Ovary (tissue), 3 donors: ENCODE measurements at regions not wholly inside any gene's neighbourhood (a gene's known extent, or its start where the extent isn't known, plus 50 kb on each side); places are given as distances from the start of the nearest gene placed in this dataset.

Experiments
- EP300 ChIP-seq: sonication (generic); formaldehyde crosslinking; IDR thresholded peaks from one replicate; pipeline ENCODE4 v1.6.1; 2017; ENCODE audit warnings: antibody characterized with exemption
- TF ChIP-seq, protein P1 (sequence below), 3 donors: fragments of 450-650 bp in 2 of 3; fragments of 200-600 bp in 1 of 3; IDR thresholded peaks; one replicate each; pipeline versions ENCODE4 v1.5.1 to v1.8.0; 2016 to 2022; ENCODE audit warnings: antibody characterized with exemption in 3 of 3, mild to moderate bottlenecking in 1 of 3
- donor health status: DM: no; HTN: no; CAD: no.

DNA sequence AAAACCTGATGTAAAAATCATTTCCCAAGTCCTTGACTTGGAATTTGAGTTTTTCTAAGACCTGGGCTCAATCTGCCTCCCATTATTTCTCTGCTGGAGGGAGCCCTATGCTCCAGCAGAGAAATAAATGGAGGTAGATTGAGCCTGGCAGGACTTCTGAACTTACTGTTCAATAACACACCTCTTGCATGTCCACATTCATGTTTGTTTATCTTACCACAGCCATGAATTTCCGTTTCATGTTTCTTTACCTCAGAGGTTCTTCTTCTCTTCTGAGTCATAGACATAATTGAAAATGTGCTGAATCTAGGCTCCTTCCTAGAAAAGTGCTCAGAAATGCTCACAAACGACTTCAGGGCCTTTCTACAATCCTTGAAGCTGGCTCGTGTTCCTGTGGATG, 170.8 kb downstream of the PMAIP1 start:
- TF ChIP-seq, protein P1, sequence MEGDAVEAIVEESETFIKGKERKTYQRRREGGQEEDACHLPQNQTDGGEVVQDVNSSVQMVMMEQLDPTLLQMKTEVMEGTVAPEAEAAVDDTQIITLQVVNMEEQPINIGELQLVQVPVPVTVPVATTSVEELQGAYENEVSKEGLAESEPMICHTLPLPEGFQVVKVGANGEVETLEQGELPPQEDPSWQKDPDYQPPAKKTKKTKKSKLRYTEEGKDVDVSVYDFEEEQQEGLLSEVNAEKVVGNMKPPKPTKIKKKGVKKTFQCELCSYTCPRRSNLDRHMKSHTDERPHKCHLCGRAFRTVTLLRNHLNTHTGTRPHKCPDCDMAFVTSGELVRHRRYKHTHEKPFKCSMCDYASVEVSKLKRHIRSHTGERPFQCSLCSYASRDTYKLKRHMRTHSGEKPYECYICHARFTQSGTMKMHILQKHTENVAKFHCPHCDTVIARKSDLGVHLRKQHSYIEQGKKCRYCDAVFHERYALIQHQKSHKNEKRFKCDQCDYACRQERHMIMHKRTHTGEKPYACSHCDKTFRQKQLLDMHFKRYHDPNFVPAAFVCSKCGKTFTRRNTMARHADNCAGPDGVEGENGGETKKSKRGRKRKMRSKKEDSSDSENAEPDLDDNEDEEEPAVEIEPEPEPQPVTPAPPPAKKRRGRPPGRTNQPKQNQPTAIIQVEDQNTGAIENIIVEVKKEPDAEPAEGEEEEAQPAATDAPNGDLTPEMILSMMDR (IDR thresholded peaks at IDR 0.05) = no peak
- TF ChIP-seq EP300 = no peak
